Esophagus squamous epithelium (tissue), 5 donors: ENCODE measurements at regions not wholly inside any gene's neighbourhood (a gene's known extent, or its start where the extent isn't known, plus 50 kb on each side); places are given as distances from the start of the nearest gene placed in this dataset.

Source experiments
- DNase-seq: peaks from one replicate; lab custom pipeline; 2025; lab: John Stamatoyannopoulos, UW
- H3K27ac ChIP-seq, 4 donors: fragments of 200-600 bp; sonication (generic); one replicate each; pipeline ENCODE4 v1.5.1; 2016 to 2019; ENCODE audit warnings: mild to moderate bottlenecking in 1 of 4
- H3K27me3 ChIP-seq, 4 donors: fragments of 200-600 bp; sonication (generic); 1 replicate in 3 of 4; 2 replicates in 1 of 4; pipeline versions ENCODE4 v1.5.1 to v1.6.0; 2017 to 2021; ENCODE audit warnings: antibody characterized with exemption in 1 of 4
- H3K36me3 ChIP-seq, 3 donors: fragments of 200-600 bp; sonication (generic); one replicate each; pipeline ENCODE4 v1.5.1; 2016 to 2019
- H3K4me1 ChIP-seq, 3 donors: fragments of 200-600 bp; sonication (generic); one replicate each; pipeline ENCODE4 v1.5.1; 2017 to 2019
- H3K4me3 ChIP-seq, 4 donors: fragments of 200-600 bp; sonication (generic); 1 replicate in 3 of 4; 2 replicates in 1 of 4; pipeline ENCODE4 v1.5.1; 2016 to 2019; ENCODE audit warnings: mild to moderate bottlenecking in 2 of 4, moderate library complexity in 1 of 4
- H3K9me3 ChIP-seq, 3 donors: fragments of 200-600 bp; sonication (generic); one replicate each; pipeline ENCODE4 v1.5.1; 2016 to 2019
- CTCF ChIP-seq, 6 experiments: fragments of 450-650 bp in 4 of 6; fragments of 200-600 bp in 2 of 6; sonication (generic) in 2 of 6; IDR thresholded peaks; one replicate each; pipeline ENCODE4 v1.5.1; 2016 to 2019; ENCODE audit warnings: antibody characterized with exemption in 6 of 6, mild to moderate bottlenecking in 4 of 6, moderate library complexity in 4 of 6
- POLR2A ChIP-seq, 4 donors: fragments of 450-650 bp; IDR thresholded peaks; one replicate each; pipeline ENCODE4 v1.6.1; 2017; ENCODE audit warnings: antibody characterized with exemption in 4 of 4, mild to moderate bottlenecking in 4 of 4, moderate library complexity in 3 of 4
- WGBS, 2 donors: methylation state at CpG; one replicate each; pipeline ENCODE4 v1.1.5; 2018; 5-methylcytosine and 5-hydroxymethylcytosine counted together
- intact Hi-C: fragments of 100-400 bp; cut with DNase I; formaldehyde crosslinking; loops from one replicate; pipeline ENCODE4 v1.15.0; 2022
- donor health status: DM: yes; HTN: yes; CAD: no.

- H3K9me3 ChIP-seq = no peaks in the 10 kb centered on the region
- TF ChIP-seq POLR2A (IDR thresholded peaks at IDR 0.05) (no peak), CTCF (IDR thresholded peaks at IDR 0.05) (no peak)
These were observed 328.4 kb downstream of the PHF14 start for GRCh38 chr7:11302121-11302520.

GRCh38 chr7:11313801-11314200 lies 340.1 kb downstream of the PHF14 start:
- no peak for DNase-seq
- Histone ChIP-seq H3K4me3 (no peak overlapping the region), H3K9me3 (no peaks in the 10 kb centered on the region), H3K4me1 (no peaks in the 10 kb centered on the region), H3K27ac (no peak overlapping the region), H3K36me3 (no peaks in the 10 kb centered on the region), H3K27me3 (no peaks in the 10 kb centered on the region)
- WGBS, 2 donors = 82 to 83% methylated on average over 2 of the region's 2 CpGs
- TF ChIP-seq POLR2A (IDR thresholded peaks at IDR 0.05) = no peak
- intact Hi-C loops = no loop called here

More at GRCh38 chr7:11302121-11302520, 328.4 kb downstream of the PHF14 start:
- DNase-seq = no peak
- Histone ChIP-seq H3K36me3 (no peaks in the 10 kb centered on the region), H3K4me3 (no peak overlapping the region), H3K4me1 (no peaks in the 10 kb centered on the region), H3K27me3 (no peaks in the 10 kb centered on the region), H3K27ac (no peak overlapping the region)
- intact Hi-C loops = no loop called here

- no peaks in the 10 kb centered on the region for H3K36me3 ChIP-seq
- no peak overlapping the region for H3K27ac ChIP-seq
- 74 to 76% methylated on average over 3 of the region's 3 CpGs for WGBS, 2 donors
- no peak for TF ChIP-seq POLR2A (IDR thresholded peaks at IDR 0.05)
- no peak for TF ChIP-seq CTCF (IDR thresholded peaks at IDR 0.05)
- intact Hi-C loops = no loop called here
- no peaks in the 10 kb centered on the region for H3K4me1 ChIP-seq
- H3K9me3 ChIP-seq = no peaks in the 10 kb centered on the region
- no peak for DNase-seq
- H3K4me3 ChIP-seq = no peak overlapping the region
- H3K27me3 ChIP-seq = no peaks in the 10 kb centered on the region
These were observed 342.1 kb downstream of the PHF14 start for GRCh38 chr7:11315666-11316258.

GRCh38 chr7:11317766-11318165 lies 344.1 kb downstream of the PHF14 start:
- intact Hi-C loops = no loop called here
- TF ChIP-seq POLR2A (IDR thresholded peaks at IDR 0.05) = no peak
- TF ChIP-seq CTCF (IDR thresholded peaks at IDR 0.05) = no peak
- WGBS, 2 donors = 86 to 93% methylated on average over 1 of the region's 1 CpG
- Histone ChIP-seq H3K27ac (no peak overlapping the region), H3K27me3 (no peaks in the 10 kb centered on the region), H3K36me3 (no peaks in the 10 kb centered on the region), H3K4me3 (no peak overlapping the region), H3K4me1 (no peaks in the 10 kb centered on the region), H3K9me3 (no peaks in the 10 kb centered on the region)
- DNase-seq = no peak

- no peaks in the 10 kb centered on the region for H3K36me3 ChIP-seq
- H3K4me3 ChIP-seq = no peak overlapping the region
- intact Hi-C loops = no loop called here
- no peak overlapping the region for H3K27ac ChIP-seq
- WGBS, 2 donors = 69 to 83% methylated on average over 1 of the region's 1 CpG
- H3K4me1 ChIP-seq = no peaks in the 10 kb centered on the region
- no peaks in the 10 kb centered on the region for H3K27me3 ChIP-seq
- H3K9me3 ChIP-seq = no peaks in the 10 kb centered on the region
- no peak for DNase-seq
- no peak for TF ChIP-seq POLR2A (IDR thresholded peaks at IDR 0.05)
- no peak for TF ChIP-seq CTCF (IDR thresholded peaks at IDR 0.05)
These were observed 346.0 kb downstream of the PHF14 start for GRCh38 chr7:11319491-11320274.
